Fibroblast of gingiva (primary cell): ENCODE measurements at regions not wholly inside any gene's neighbourhood (a gene's known extent, or its start where the extent isn't known, plus 50 kb on each side); places are given as distances from the start of the nearest gene placed in this dataset.

ENCODE experiments used
- DNase-seq: peaks from one replicate; pipeline ENCODE4 v3.0.0-alpha.2; 2011; ENCODE audit warnings: low read depth

DNA sequence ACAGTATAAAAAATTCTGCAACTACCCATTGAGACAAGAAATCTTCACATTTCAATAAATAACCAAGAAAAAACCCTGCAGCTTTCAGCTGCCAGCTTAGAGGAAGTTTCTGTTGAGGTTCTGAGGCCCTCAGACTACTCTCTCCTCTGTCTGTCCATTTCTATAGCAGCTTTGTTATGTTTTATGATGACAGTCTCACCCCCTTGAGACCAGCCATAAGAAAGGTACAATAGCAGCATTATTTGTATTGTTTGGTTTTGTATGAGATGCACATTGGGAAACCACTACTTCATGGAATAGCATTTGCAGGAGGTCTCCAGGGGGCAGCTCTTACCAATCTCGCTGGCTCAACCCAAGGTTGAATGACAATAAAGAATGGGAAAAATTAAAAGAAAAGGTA is 334.6 kb upstream of the VRK2 start:
- no peak for DNase-seq

DNA sequence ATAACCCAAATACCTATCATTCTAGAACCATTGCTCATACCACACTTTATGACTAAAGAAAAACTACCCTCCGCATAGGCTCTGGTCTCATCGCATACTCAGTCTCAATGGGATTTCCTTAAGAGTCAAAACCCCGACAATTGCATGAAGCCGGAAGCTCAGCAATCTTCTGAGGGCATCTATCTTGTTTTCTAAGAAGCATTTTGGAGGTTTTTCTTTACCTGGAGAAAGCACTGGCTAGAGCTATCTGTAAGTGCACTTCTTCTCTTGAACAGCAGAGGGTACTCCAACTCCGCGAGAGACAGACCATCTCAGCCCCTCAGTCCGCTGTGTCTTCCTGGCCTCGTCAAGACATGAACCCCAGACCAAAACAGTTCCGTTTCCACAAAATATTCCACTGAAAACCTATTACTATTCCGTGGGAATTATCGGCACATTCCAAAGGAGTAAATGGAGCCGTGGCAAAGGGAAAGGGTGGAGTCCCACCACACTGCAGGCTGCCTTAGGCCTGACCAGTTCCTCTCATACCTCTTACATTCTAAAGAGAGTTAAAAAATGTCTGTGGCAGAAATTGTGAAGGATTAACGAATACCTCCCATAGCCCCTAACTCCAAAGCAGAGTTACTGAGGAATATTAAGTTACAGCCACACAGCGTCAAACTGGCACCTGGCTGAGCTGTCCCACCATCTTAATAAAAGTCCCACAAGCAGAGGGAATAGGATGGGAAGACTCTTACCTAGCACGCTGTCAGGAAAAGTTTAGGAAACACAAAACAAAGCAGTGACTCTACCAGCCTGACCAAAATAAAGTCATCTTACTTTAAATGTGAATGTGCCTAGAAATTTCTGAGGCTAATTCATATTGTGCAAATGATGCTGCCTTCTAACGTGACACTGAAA is 325.6 kb upstream of the VRK2 start:
- DNase-seq: peak; percentile 39

DNA sequence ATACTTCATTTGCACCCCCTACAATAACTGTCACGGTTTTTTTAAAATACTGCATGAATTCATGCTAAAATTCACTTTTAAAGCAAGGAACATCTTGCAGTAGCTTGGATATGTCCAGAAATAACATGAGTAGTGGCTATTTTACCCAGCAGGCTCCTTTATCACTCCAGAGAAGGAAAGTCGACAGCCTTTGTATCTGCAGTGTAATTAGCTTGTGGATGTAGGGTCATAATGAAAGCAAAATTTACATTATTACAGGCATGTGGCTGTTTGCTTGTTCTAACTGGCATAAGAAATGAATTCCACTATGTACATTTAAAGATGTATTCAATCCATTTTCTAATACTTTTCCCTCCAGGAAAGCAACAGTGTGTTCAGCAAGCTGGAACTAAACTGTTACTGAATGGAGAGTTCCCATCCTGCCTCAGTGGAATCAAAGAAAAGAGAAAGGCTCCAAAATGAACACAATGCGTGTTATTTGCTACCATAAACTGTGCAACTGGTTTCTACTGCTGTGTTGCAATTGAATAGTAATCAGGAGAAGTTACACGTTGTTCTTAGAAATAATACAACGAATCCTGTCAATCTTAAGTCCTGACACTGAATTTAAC is 321.2 kb upstream of the VRK2 start:
- no peak for DNase-seq

DNA sequence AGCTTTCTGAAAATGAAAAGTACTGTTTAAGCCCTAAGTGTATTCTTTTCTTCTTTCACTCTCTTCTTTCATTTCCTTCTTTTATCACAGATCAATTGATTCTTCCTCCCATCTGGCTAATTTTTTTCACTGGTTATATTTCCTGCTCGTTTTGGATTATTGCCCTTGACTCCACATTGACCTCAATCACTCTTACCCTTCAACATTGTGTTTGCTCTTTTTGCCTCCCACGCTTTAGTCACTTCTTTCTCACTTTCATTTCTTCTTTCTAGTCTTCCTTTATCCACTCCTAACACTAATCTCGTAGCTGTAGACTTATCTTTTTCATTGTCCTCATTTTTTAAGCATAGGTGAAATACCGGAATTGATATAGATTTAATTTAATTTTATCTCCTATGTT is 320.3 kb upstream of the VRK2 start:
- no peak for DNase-seq

- no peak for DNase-seq
Observed at GRCh38 chr2:57728691-57729090, 317.9 kb upstream of the VRK2 start.

GRCh38 chr2:57733956-57734355 is 312.6 kb upstream of the VRK2 start:
- DNase-seq: no peak

DNA sequence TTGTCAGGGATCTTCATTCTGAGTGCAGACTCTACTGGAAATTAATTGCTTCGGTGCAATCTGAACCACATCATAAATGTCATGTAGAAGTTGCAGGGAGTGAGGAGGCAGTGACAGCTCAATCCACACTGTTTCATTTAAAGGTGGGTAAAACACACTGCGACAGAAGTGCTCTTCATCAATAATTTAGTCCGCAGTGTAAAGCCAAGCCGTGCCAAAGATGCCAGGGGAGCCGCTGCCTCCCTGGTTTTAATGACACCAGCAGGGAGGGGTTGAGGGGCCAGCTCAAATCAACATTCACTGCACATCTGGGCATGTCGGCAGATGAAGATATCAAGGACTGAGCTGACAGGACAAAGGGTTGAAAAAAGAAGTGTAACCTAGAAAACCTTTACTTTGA is 305.7 kb upstream of the VRK2 start:
- no peak for DNase-seq

DNA sequence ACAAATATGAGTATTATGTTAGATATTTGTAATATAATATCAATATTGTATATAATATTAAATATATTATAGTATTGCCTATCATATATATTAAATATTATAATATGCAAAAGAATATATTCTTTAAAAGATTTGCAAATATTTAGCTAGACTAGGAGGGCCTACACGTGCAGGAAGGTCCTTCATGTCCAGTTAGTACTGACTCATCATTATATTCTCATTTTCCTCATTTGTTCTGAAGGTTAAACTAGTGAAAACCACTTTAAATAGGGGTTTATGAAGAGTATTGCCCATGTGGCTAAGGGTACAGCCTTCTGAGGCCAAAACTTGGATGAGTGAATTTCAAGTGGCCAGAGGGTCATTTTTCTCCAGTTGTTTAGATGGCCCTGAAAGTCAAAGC is 293.0 kb upstream of the VRK2 start:
- no peak for DNase-seq

- DNase-seq: no peak
Observed at GRCh38 chr2:57758686-57759085, 287.9 kb upstream of the VRK2 start.

- no peak for DNase-seq
Observed at GRCh38 chr2:57759131-57759530, 287.5 kb upstream of the VRK2 start.

DNA sequence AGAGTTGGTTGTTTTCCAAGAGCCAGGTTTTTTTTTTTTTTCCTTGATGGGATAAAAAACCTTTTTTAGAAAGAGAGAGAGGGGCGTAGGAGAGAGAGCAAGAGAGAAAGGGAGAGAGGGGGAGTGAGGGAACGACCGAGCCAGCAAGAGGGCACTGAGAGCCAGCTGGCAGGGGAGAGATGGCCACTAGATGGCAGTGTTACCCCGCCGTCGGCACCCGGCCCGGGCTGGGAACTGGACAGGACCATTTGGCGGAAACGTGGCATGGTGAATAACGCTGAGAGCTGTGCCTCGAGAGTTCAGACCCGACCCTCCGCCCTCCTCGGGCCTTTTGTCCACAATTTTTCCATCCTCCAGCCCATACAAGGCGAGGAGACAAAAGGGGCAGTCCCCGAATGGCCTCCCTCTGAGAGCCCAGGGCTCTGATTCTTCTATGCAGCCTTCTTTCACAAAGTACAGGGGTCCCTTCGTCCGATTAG is 286.7 kb upstream of the VRK2 start:
- peak; percentile 65 for DNase-seq

DNA sequence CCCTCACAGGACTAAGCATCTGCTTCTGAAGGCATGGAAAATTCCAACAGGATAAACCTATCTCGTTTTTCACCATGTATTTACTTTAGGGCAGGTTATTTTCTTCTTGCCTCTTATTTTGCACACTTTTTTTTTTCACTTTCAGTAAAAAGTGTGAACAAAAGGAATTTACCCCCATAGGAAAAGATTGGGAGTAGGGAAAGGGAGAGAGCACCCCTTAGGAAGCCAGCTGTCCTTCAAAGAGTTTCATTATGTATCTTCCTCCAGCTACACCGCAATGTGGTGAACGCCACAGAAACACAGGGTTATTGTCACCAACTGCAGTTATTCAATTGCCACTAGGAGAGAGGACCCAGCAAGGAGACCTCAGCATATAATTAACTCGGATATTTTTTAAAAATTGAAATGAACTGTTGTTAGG is 286.2 kb upstream of the VRK2 start:
- DNase-seq: no peak

DNA sequence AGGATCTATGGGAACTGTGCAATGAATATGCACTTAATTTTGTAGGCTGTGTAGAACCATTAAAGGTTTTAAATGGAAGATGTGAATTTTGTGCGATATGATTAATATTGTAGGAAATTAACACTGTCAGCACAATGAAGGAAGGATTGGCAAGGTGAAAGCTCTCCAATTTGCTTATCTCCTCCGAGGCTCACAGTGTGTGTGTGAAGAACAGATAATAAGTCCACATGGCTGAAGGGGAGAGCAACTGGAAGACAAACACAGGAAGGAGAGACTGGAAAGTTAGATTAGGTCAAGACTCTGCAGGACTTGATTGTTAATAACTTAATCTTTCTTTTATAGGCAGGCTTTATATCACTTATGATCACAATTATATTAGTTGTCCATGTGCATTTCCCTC is 269.7 kb upstream of the VRK2 start:
- DNase-seq: no peak

DNA sequence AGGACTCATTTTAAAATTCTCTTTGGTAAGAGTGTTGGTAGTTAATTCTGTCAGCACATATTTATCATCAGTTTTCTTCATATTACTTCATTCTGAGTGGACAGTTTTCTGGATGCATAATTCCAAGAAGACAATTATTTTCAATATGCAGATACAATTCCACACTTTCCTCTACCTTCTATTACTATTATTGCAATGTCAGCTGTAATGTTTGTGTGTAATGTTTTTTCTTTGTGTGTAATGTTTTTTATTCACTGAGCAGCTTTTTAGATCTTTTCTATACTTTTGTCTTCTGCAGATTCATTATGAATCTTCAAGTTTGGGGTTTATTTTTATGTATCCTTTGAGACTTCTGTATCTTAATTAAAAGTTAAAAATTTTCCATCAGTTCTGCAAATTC is 264.0 kb upstream of the VRK2 start:
- DNase-seq: no peak

- DNase-seq: no peak
Observed at GRCh38 chr2:57793310-57793709, 253.3 kb upstream of the VRK2 start.

DNA sequence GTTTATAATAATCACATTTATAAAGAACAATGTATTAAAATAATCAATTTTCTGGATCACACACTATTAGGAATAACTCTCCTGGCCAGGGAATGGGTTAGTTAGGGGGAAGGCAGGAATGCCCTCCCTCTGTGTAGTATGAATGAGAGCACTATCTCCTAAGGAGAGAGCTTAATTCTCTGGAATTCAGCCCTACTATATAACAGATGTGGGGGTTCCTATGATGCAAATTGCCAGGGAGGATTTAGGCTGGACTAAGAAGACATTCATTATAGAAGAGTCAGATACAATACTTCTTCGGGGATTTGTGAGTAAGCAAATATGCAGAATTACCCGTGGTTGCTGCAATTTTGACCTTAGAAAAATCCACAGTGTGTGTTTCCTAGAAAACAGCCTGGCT is 250.1 kb upstream of the VRK2 start:
- no peak for DNase-seq

DNA sequence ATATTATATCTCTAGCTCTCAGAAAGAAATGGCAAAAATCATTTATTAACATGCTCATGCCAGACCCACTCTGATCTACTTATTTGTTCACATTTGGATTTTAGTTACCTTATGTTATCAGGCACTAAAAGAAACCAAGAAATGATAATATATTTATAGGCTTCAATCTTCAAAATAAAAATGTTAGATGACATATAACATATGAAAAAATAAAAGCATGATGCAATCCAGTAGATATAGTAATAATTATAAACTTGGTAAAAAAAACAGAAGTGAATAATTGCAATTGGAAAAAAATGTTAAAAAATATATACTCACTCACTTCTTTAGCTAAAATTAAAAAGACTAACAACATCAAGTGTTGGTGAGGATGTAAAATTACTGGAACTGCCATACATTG is 248.3 kb upstream of the VRK2 start:
- no peak for DNase-seq

- DNase-seq: no peak
Observed at GRCh38 chr2:57802243-57802642, 244.4 kb upstream of the VRK2 start.

GRCh38 chr2:57804971-57805370 is 241.6 kb upstream of the VRK2 start:
- no peak for DNase-seq

DNA sequence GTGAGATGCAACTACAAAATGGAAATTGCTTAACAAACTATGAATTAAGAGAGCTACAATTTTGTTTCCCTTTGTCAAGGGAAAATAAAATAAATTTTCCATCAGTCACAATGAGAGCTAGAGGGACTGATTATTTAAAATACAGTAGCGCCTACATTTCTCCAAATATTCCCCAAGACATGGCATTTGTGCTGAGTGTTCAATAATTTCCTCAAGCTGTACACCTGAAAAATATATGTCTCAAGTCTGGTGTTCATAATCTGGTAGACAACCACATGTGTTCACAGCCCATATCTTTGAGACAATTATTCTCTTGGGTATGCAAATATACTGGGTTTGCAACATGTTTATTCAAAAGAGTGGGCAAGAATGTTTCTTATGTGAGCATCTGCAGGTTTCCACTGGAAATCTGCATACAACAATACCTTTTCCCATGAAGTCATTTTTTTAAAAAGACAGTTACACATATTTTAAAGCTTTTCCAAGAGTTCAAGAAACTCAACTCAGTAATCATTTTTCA is 240.1 kb upstream of the VRK2 start:
- DNase-seq: no peak

GRCh38 chr2:57809230-57809629 is 237.4 kb upstream of the VRK2 start:
- no peak for DNase-seq

GRCh38 chr2:57821088-57821487 is 225.5 kb upstream of the VRK2 start:
- DNase-seq: no peak

DNA sequence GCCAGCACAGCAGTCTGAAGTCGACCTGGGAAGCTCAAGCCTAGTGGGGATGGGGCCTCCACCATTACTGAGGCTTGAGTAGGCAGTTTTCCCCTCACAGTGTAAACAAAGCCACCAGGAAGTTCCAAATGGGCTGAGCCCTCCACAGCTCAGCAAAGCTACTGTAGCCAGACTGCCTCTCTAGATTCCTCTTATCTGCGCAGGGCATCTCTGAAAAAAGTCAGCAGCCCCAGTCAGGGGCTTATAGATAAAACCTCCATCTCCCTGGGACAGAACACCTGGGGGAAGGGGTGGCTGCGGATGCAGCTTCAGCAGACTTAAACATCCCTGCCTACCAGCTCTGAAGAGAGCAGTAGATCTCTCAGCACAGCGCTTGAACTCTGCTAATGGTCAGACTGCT is 218.4 kb upstream of the VRK2 start:
- no peak for DNase-seq
